ENCODE measurements at regions not wholly inside any gene's neighbourhood (a gene's known extent, or its start where the extent isn't known, plus 50 kb on each side); places are given as distances from the start of the nearest gene placed in this dataset.

DNA sequence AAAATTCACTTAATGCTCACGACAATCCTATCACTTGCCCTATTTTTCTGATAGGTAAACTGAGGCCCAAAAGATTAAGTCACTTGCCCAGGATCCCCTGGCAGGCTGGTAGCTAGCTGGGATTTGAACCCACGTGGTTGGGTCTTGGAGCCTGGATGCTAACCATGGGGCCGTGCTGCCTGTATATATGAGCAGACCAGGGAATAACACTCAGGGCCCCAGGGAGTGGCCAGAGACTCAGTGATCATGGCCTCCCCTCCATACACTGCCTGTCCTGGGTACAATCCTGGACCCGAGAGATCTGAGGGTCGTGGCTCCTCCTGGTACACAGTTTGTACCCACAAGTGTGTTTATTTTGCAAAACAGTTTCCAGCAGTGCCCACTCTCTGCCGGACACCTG lies 116.9 kb upstream of the PTPN1 start:
- intact Hi-C loops (cut with micrococcal nuclease) = no loop called here
- Histone ChIP-seq H3K36me3 (ENCODE audit: control insufficient read depth, insufficient read depth, low read length) (no peaks in the 10 kb centered on the region), H3K4me3 (no peak overlapping the region), H3K9me3 (replicated peaks; ENCODE audit: control insufficient read depth, insufficient read depth, low read depth, low read length) (no peaks in the 10 kb centered on the region), H3K9me1 (ENCODE audit: control insufficient read depth, insufficient read depth, low read length) (no peaks in the 10 kb centered on the region), H4K20me1 (replicated peaks; ENCODE audit: control insufficient read depth, insufficient read depth, low read length) (no peaks in the 10 kb centered on the region), H3K4me1 (replicated peaks in 1 of 2; ENCODE audit: control insufficient read depth in 2 of 2, insufficient read depth in 2 of 2, low read length in 2 of 2) (peaks cover 4 to 21% of the 10 kb centered on the region in 2 experiments; a peak in 4 of 5 replicates), H3K27me3 (ENCODE audit: control insufficient read depth in 2 of 2, insufficient read depth in 2 of 2, low read length in 2 of 2) (no peaks in the 10 kb centered on the region), H2AFZ (ENCODE audit: low read depth, low read length) (no peak overlapping the region), H3K9ac (ENCODE audit: insufficient read depth in 1 of 2, low read depth in 2 of 2, low read length in 2 of 2) (no peak overlapping the region), H3K4me2 (ENCODE audit: insufficient read depth, low read length) (no peak overlapping the region), H3K27ac (ENCODE audit: extremely low read depth, low read depth, low read length) (no peak overlapping the region), H3K79me2 (ENCODE audit: control insufficient read depth, insufficient read depth, low read length) (no peaks in the 10 kb centered on the region)
- WGBS (ENCODE audit: insufficient coverage, low coverage, missing lambda C conversion rate) = 55% methylated on average over 6 of the region's 6 CpGs
- in situ Hi-C loops (cut with MboI) = no loop called here
- TF ChIP-seq THRAP3 (IDR thresholded peaks at IDR 0.05; ENCODE audit: borderline replicate concordance) (no peak), FOXK1 (CRISPR knock-in tag; IDR thresholded peaks at IDR 0.05; ENCODE audit: borderline replicate concordance) (no peak), FUS (optimal IDR thresholded peaks at IDR 0.05; ENCODE audit: low read depth, low read length) (no peak), TSC22D4 (tag; IDR thresholded peaks at IDR 0.05) (no peak), ZNF445 (CRISPR knock-in tag; IDR thresholded peaks at IDR 0.05; ENCODE audit: low read depth) (no peak), SIRT6 (IDR thresholded peaks at IDR 0.05; ENCODE audit: low read depth, low read length) (no peak), NFIX (CRISPR knock-in tag; IDR thresholded peaks at IDR 0.05; ENCODE audit: low read depth) (no peak), RFX5 (IDR thresholded peaks at IDR 0.05; ENCODE audit: low read depth, low read length) (no peak), ZNF764 (CRISPR knock-in tag; IDR thresholded peaks at IDR 0.05; ENCODE audit: low read depth) (no peak), ARNT (IDR thresholded peaks at IDR 0.05) (no peak), ARID1B (IDR thresholded peaks at IDR 0.05) (no peak), FOXA3 (CRISPR knock-in tag; conservative IDR thresholded peaks at IDR 0.05 in 1 of 2, IDR thresholded peaks at IDR 0.05 in 1 of 2) (no peak), SMAD4 (CRISPR knock-in tag; conservative IDR thresholded peaks at IDR 0.05) (no peak), TAF1 (IDR thresholded peaks at IDR 0.05; ENCODE audit: control insufficient read depth, extremely low read depth, insufficient read depth, low read length, severe bottlenecking) (no peak)
- TF ChIP-seq, protein P1, sequence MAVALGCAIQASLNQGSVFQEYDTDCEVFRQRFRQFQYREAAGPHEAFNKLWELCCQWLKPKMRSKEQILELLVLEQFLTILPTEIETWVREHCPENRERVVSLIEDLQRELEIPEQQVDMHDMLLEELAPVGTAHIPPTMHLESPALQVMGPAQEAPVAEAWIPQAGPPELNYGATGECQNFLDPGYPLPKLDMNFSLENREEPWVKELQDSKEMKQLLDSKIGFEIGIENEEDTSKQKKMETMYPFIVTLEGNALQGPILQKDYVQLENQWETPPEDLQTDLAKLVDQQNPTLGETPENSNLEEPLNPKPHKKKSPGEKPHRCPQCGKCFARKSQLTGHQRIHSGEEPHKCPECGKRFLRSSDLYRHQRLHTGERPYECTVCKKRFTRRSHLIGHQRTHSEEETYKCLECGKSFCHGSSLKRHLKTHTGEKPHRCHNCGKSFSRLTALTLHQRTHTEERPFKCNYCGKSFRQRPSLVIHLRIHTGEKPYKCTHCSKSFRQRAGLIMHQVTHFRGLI (CRISPR knock-in tag; IDR thresholded peaks at IDR 0.05) = no peak
- TF ChIP-seq, protein P2, sequence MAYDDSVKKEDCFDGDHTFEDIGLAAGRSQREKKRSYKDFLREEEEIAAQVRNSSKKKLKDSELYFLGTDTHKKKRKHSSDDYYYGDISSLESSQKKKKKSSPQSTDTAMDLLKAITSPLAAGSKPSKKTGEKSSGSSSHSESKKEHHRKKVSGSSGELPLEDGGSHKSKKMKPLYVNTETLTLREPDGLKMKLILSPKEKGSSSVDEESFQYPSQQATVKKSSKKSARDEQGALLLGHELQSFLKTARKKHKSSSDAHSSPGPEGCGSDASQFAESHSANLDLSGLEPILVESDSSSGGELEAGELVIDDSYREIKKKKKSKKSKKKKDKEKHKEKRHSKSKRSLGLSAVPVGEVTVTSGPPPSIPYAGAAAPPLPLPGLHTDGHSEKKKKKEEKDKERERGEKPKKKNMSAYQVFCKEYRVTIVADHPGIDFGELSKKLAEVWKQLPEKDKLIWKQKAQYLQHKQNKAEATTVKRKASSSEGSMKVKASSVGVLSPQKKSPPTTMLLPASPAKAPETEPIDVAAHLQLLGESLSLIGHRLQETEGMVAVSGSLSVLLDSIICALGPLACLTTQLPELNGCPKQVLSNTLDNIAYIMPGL (CRISPR knock-in tag; IDR thresholded peaks at IDR 0.05) = no peak
- TF ChIP-seq, protein P3, sequence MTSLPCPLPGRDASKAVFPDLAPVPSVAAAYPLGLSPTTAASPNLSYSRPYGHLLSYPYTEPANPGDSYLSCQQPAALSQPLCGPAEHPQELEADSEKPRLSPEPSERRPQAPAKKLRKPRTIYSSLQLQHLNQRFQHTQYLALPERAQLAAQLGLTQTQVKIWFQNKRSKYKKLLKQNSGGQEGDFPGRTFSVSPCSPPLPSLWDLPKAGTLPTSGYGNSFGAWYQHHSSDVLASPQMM (CRISPR knock-in tag; IDR thresholded peaks at IDR 0.05) = no peak
- CTCF ChIA-PET (ENCODE audit: low intra/inter-chr PET ratio) = no interaction called here
- DNase-seq (ENCODE audit: extremely low read depth in 1 of 4, low spot score in 3 of 4) = no peak
- FAIRE-seq = no peak
- BruUV-seq (replicated peaks) = no TSS peak
- no peak for ATAC-seq
- POLR2A ChIA-PET = interaction anchor here (0.7 to 1.0 kb wide), 2 partner anchors 11 to 27 kb away, joined by 3 to 4 read pairs; no protein-coding TSS in a partner anchor

Data from K562 (cell line).